Fibroblast of lung (primary cell): ENCODE measurements at regions not wholly inside any gene's neighbourhood (a gene's known extent, or its start where the extent isn't known, plus 50 kb on each side); places are given as distances from the start of the nearest gene placed in this dataset.

Source experiments
- DNase-seq, 2 donors: peaks; one replicate each; pipeline versions ENCODE4 v3.0.0 to v3.0.0-alpha.2; 2010; ENCODE audit warnings: low read depth in 2 of 2
- H2AFZ ChIP-seq: 2 replicates; pipeline ENCODE4 v1.5.1; 2012; ENCODE audit warnings: low read length, control low read depth, inconsistent platforms
- H3K27ac ChIP-seq: 2 replicates; pipeline ENCODE4 v1.5.1; 2011; ENCODE audit warnings: low read length, control low read depth; ENCODE audit not compliant: insufficient read depth
- H3K27me3 ChIP-seq: 2 replicates; pipeline ENCODE4 v1.5.1; 2011; ENCODE audit warnings: mild to moderate bottlenecking, low read length; ENCODE audit not compliant: control insufficient read depth, insufficient read depth
- H3K36me3 ChIP-seq: 2 replicates; pipeline ENCODE4 v1.5.1; 2011; ENCODE audit warnings: low read length; ENCODE audit not compliant: control insufficient read depth, insufficient read depth
- H3K4me1 ChIP-seq: 2 replicates; pipeline ENCODE4 v1.5.1; 2011; ENCODE audit warnings: low read length; ENCODE audit not compliant: control insufficient read depth, insufficient read depth; ENCODE audit errors: extremely low read depth
- H3K4me2 ChIP-seq: 2 replicates; pipeline ENCODE4 v1.5.1; 2011; ENCODE audit warnings: low read length, control low read depth; ENCODE audit not compliant: insufficient read depth; ENCODE audit errors: extremely low read depth
- H3K4me3 ChIP-seq, 4 experiments: fragments of 200-600 bp in 1 of 4; sonication (generic) in 1 of 4; replicated peaks in 1 of 4; 2 replicates each; pipeline ENCODE4 v1.5.1; 2011 to 2016; ENCODE audit warnings: low read length in 4 of 4, low read depth in 3 of 4, mild to moderate bottlenecking in 3 of 4, control low read depth in 2 of 4, inconsistent platforms in 1 of 4, mixed read lengths in 1 of 4; ENCODE audit not compliant: insufficient read depth in 1 of 4; ENCODE audit errors: control extremely low read depth in 1 of 4
- H3K79me2 ChIP-seq: 2 replicates; pipeline ENCODE4 v1.5.1; 2012; ENCODE audit warnings: mild to moderate bottlenecking, low read length, inconsistent platforms; ENCODE audit not compliant: control insufficient read depth, insufficient read depth
- H3K9ac ChIP-seq: 2 replicates; pipeline ENCODE4 v1.5.1; 2011; ENCODE audit warnings: mild to moderate bottlenecking, low read length, control low read depth; ENCODE audit not compliant: insufficient read depth
- H3K9me3 ChIP-seq: 2 replicates; pipeline ENCODE4 v1.5.1; 2012; ENCODE audit warnings: low read depth, low read length; ENCODE audit not compliant: control insufficient read depth, insufficient read depth
- H4K20me1 ChIP-seq: 2 replicates; pipeline ENCODE4 v1.5.1; 2011; ENCODE audit warnings: low read length; ENCODE audit not compliant: control insufficient read depth, insufficient read depth; ENCODE audit errors: extremely low read depth
- EZH2 ChIP-seq: IDR thresholded peaks from 2 replicates; pipeline ENCODE4 v1.5.1; 2012; ENCODE audit warnings: low read length, control low read depth, mild to moderate bottlenecking; ENCODE audit errors: missing control alignments
- TF ChIP-seq, protein P1 (sequence below), 2 donors: IDR thresholded peaks in 1 of 2; conservative IDR thresholded peaks in 1 of 2; 1 replicate in 1 of 2; 2 replicates in 1 of 2; pipeline ENCODE4 v1.5.1; 2011 to 2012; ENCODE audit warnings: low read length in 2 of 2, control low read depth in 1 of 2, inconsistent platforms in 1 of 2, low read depth in 1 of 2, mild to moderate bottlenecking in 1 of 2

DNA sequence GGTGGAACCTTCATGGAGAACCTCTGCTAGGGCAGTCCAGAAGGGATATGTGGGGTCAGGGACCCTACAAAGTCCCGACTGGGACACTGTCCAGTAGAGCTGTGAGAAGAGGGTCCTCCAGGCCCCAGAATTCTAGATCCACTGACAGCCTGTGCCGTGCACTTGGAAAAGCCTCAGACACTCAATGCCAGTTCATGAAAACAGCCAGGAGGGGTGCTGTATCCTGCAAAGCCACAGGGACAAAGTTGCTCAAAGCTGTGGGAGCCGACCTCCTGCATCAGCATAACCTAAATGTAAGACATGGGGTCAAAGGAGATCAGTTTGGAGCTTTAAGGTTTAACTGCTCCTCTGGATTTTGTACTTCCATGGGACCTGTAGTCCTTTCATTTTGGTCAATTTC, 448.8 kb upstream of the CADM2 start:
- TF ChIP-seq EZH2 = no peak
- TF ChIP-seq, protein P1, sequence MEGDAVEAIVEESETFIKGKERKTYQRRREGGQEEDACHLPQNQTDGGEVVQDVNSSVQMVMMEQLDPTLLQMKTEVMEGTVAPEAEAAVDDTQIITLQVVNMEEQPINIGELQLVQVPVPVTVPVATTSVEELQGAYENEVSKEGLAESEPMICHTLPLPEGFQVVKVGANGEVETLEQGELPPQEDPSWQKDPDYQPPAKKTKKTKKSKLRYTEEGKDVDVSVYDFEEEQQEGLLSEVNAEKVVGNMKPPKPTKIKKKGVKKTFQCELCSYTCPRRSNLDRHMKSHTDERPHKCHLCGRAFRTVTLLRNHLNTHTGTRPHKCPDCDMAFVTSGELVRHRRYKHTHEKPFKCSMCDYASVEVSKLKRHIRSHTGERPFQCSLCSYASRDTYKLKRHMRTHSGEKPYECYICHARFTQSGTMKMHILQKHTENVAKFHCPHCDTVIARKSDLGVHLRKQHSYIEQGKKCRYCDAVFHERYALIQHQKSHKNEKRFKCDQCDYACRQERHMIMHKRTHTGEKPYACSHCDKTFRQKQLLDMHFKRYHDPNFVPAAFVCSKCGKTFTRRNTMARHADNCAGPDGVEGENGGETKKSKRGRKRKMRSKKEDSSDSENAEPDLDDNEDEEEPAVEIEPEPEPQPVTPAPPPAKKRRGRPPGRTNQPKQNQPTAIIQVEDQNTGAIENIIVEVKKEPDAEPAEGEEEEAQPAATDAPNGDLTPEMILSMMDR (conservative IDR thresholded peaks at IDR 0.05 in 1 of 2, IDR thresholded peaks at IDR 0.05 in 1 of 2; ENCODE audit: low read depth in 1 of 2, low read length in 2 of 2) = no peak
- Histone ChIP-seq H3K27ac (no peak overlapping the region), H3K4me1 (no peaks in the 10 kb centered on the region), H2AFZ (no peak overlapping the region), H3K27me3 (no peaks in the 10 kb centered on the region), H3K4me3 (no peak overlapping the region), H3K9ac (no peak overlapping the region), H3K9me3 (no peaks in the 10 kb centered on the region), H4K20me1 (no peaks in the 10 kb centered on the region), H3K4me2 (no peak overlapping the region), H3K79me2 (no peaks in the 10 kb centered on the region), H3K36me3 (no peaks in the 10 kb centered on the region)
- no peak for DNase-seq

DNA sequence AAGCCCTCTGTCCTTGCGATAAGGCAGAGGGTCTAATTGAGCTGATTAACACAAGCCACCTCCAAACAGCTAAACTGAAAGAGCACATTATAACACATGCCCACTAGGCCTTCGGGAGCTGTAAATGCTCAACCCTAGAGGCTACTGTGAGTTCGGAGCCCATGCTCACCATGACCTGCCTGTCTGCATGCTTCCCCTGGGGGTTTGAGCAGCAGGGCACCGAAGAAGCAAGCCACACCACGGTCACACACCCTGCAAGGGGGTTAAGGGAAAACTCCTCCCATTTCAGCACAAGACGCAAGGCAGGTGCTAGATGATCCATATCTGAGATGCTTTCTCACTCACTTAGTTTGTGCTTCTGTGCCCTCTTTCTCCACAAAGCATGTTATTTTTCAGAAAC, 435.9 kb upstream of the CADM2 start:
- no peak overlapping the region for H3K9ac ChIP-seq
- no peaks in the 10 kb centered on the region for H3K36me3 ChIP-seq
- TF ChIP-seq, protein P1 (conservative IDR thresholded peaks at IDR 0.05 in 1 of 2, IDR thresholded peaks at IDR 0.05 in 1 of 2; ENCODE audit: low read depth in 1 of 2, low read length in 2 of 2) = no peak
- TF ChIP-seq EZH2 = no peak
- no peak overlapping the region for H2AFZ ChIP-seq
- H3K27ac ChIP-seq = no peak overlapping the region
- DNase-seq = no peak
- no peaks in the 10 kb centered on the region for H4K20me1 ChIP-seq
- H3K4me3 ChIP-seq = no peak overlapping the region
- no peaks in the 10 kb centered on the region for H3K4me1 ChIP-seq
- no peak overlapping the region for H3K4me2 ChIP-seq
- H3K79me2 ChIP-seq = no peaks in the 10 kb centered on the region
- no peaks in the 10 kb centered on the region for H3K9me3 ChIP-seq
- H3K27me3 ChIP-seq = no peaks in the 10 kb centered on the region

DNA sequence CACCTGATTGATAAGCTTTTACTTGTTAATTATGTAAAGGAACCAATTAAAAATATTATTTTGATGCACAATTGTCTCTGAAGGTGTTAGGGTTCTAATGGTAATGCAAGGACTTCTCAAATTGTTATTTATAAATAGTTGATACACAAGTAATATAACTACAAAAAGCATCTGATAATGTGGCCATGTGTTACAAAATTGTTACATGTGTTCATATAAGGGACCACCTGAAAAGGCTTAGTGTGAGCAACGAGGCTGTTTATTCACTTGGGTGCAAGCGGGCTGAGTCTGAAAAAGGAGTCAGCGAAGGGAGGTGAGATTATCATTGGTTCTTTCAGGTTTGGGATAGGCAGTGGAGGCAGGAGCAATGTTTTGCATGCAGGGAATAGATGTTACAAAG, 421.9 kb upstream of the CADM2 start:
- Histone ChIP-seq H3K79me2 (no peaks in the 10 kb centered on the region), H3K4me2 (no peak overlapping the region), H2AFZ (no peak overlapping the region), H3K27ac (no peak overlapping the region), H3K9me3 (no peaks in the 10 kb centered on the region), H4K20me1 (no peaks in the 10 kb centered on the region), H3K9ac (no peak overlapping the region), H3K27me3 (no peaks in the 10 kb centered on the region), H3K4me3 (no peak overlapping the region), H3K4me1 (no peaks in the 10 kb centered on the region), H3K36me3 (no peaks in the 10 kb centered on the region)
- DNase-seq = no peak
- TF ChIP-seq, protein P1 (conservative IDR thresholded peaks at IDR 0.05 in 1 of 2, IDR thresholded peaks at IDR 0.05 in 1 of 2; ENCODE audit: low read depth in 1 of 2, low read length in 2 of 2) = no peak
- TF ChIP-seq EZH2 = no peak
